Caco-2 (cell line): ENCODE measurements at regions not wholly inside any gene's neighbourhood (a gene's known extent, or its start where the extent isn't known, plus 50 kb on each side); places are given as distances from the start of the nearest gene placed in this dataset.

Experiments used
- BruUV-seq: library from RNA; stranded (reverse); fragments of 400-500 nt; replicated peaks from 2 replicates; lab custom pipeline; 2021; lab: Mats Ljungman, UMichigan
- CTCF ChIA-PET: fragments of 300-600 bp; sonication (Branson Sonifier 250); formaldehyde crosslinking; loops from one replicate; lab custom pipeline; 2022; ENCODE audit warnings: antibody characterized with exemption; lab: Charles Lee
- POLR2A ChIA-PET: fragments of 300-600 bp; sonication (Branson Sonifier 250); formaldehyde crosslinking; loops from one replicate; lab custom pipeline; 2022; ENCODE audit warnings: antibody characterized with exemption; lab: Charles Lee
- DNase-seq, 2 experiments: peaks; one replicate each; pipeline versions ENCODE4 v3.0.0 to v3.0.0-alpha.2; 2020 to 2022
- H3K27me3 ChIP-seq: replicated peaks from 2 replicates; pipeline ENCODE4 v1.6.0; 2011; ENCODE audit warnings: low read length; ENCODE audit not compliant: control insufficient read depth, insufficient read depth
- H3K36me3 ChIP-seq: 2 replicates; pipeline ENCODE4 v1.5.1; 2011; ENCODE audit warnings: low read length; ENCODE audit not compliant: control insufficient read depth, insufficient read depth
- H3K4me1 ChIP-seq: fragments of 250-450 bp; sonication (Bioruptor Pico); 2 replicates; pipeline ENCODE4 v1.5.1; 2020; ENCODE audit warnings: mild to moderate bottlenecking
- H3K4me3 ChIP-seq: 2 replicates; pipeline ENCODE4 v1.5.1; 2011; ENCODE audit warnings: low read depth, mild to moderate bottlenecking, control low read depth, low read length
- H3K9me3 ChIP-seq: fragments of 250-450 bp; sonication (Bioruptor Pico); 2 replicates; pipeline ENCODE4 v1.5.1; 2020; ENCODE audit warnings: mild to moderate bottlenecking, moderate library complexity
- H3K27ac Mint-ChIP-seq: one replicate; pipeline ENCODE4 v1.8.0; 2022; ENCODE audit warnings: mixed read lengths; ENCODE audit not compliant: unreplicated experiment
- H3K27me3 Mint-ChIP-seq: one replicate; pipeline ENCODE4 v1.8.0; 2022; ENCODE audit warnings: mixed read lengths; ENCODE audit not compliant: insufficient read depth, unreplicated experiment
- H3K36me3 Mint-ChIP-seq: one replicate; pipeline ENCODE4 v1.8.0; 2022; ENCODE audit warnings: mild to moderate bottlenecking, mixed read lengths; ENCODE audit not compliant: insufficient read depth, unreplicated experiment
- H3K4me1 Mint-ChIP-seq: one replicate; pipeline ENCODE4 v1.8.0; 2022; ENCODE audit warnings: low read depth, mixed read lengths; ENCODE audit not compliant: unreplicated experiment
- H3K4me3 Mint-ChIP-seq: one replicate; pipeline ENCODE4 v1.8.0; 2022; ENCODE audit warnings: mild to moderate bottlenecking, moderate library complexity, mixed read lengths; ENCODE audit not compliant: unreplicated experiment
- H3K9me3 Mint-ChIP-seq: one replicate; pipeline ENCODE4 v1.8.0; 2022; ENCODE audit warnings: mixed read lengths; ENCODE audit not compliant: unreplicated experiment
- intact Hi-C: fragments of 100-400 bp; cut with micrococcal nuclease; formaldehyde crosslinking; loops from one replicate; pipeline ENCODE4 v1.10.0; 2022; ENCODE audit not compliant: unreplicated experiment
- TF ChIP-seq, protein P1 (sequence below), 2 experiments: fragments of 200-600 bp in 1 of 2; IDR thresholded peaks; 1 replicate in 1 of 2; 2 replicates in 1 of 2; pipeline versions ENCODE4 v1.5.1 to v1.8.0; 2011 to 2022; ENCODE audit warnings: antibody characterized with exemption in 1 of 2, control low read depth in 1 of 2, inconsistent platforms in 1 of 2, low read depth in 1 of 2, low read length in 1 of 2, mild to moderate bottlenecking in 1 of 2, moderate library complexity in 1 of 2; ENCODE audit not compliant: insufficient read depth in 1 of 2, severe bottlenecking in 1 of 2, unreplicated experiment in 1 of 2

GRCh38 chr13:76043874-76044273 is 407.7 kb downstream of the LMO7 start:
- ChIA-PET CTCF (no interaction called here), POLR2A (no interaction called here)
- H3K9me3 ChIP-seq, result no peaks in the 10 kb centered on the region
- no peaks in the 10 kb centered on the region for H3K36me3 Mint-ChIP-seq
- no peak for DNase-seq
- H3K4me1 ChIP-seq, result peaks cover 13% of the 10 kb centered on the region
- H3K36me3 ChIP-seq, result no peaks in the 10 kb centered on the region
- no peak overlapping the region for H3K4me3 ChIP-seq
- BruUV-seq, result no TSS peak
- no peak overlapping the region for H3K4me3 Mint-ChIP-seq
- no peak overlapping the region for H3K27ac Mint-ChIP-seq
- H3K27me3 Mint-ChIP-seq, result no peaks in the 10 kb centered on the region
- peaks cover 11% of the 10 kb centered on the region for H3K4me1 Mint-ChIP-seq
- peaks cover 8% of the 10 kb centered on the region for H3K9me3 Mint-ChIP-seq
- no peaks in the 10 kb centered on the region for H3K27me3 ChIP-seq
- TF ChIP-seq, protein P1, sequence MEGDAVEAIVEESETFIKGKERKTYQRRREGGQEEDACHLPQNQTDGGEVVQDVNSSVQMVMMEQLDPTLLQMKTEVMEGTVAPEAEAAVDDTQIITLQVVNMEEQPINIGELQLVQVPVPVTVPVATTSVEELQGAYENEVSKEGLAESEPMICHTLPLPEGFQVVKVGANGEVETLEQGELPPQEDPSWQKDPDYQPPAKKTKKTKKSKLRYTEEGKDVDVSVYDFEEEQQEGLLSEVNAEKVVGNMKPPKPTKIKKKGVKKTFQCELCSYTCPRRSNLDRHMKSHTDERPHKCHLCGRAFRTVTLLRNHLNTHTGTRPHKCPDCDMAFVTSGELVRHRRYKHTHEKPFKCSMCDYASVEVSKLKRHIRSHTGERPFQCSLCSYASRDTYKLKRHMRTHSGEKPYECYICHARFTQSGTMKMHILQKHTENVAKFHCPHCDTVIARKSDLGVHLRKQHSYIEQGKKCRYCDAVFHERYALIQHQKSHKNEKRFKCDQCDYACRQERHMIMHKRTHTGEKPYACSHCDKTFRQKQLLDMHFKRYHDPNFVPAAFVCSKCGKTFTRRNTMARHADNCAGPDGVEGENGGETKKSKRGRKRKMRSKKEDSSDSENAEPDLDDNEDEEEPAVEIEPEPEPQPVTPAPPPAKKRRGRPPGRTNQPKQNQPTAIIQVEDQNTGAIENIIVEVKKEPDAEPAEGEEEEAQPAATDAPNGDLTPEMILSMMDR (IDR thresholded peaks at IDR 0.05; ENCODE audit: insufficient read depth in 1 of 2, low read depth in 1 of 2, low read length in 1 of 2, severe bottlenecking in 1 of 2, unreplicated experiment in 1 of 2), result no peak
- intact Hi-C loops, result no loop called here

GRCh38 chr13:76038920-76039716 is 403.0 kb downstream of the LMO7 start:
- peaks cover 18% of the 10 kb centered on the region for H3K4me1 Mint-ChIP-seq
- H3K36me3 Mint-ChIP-seq, result no peaks in the 10 kb centered on the region
- intact Hi-C loops, result loop anchor here (2.0 to 10.0 kb wide), 2 partner anchors 346 to 434 kb away; no protein-coding TSS in a partner anchor
- CTCF ChIA-PET, result interaction anchor here (1.7 kb wide), 1 partner anchor 163 kb away, joined by 4 read pairs; no protein-coding TSS in a partner anchor
- Histone ChIP-seq H3K27me3 (no peaks in the 10 kb centered on the region), H3K36me3 (no peaks in the 10 kb centered on the region), H3K9me3 (no peaks in the 10 kb centered on the region; the same call in 1 of the 2 replicates), H3K4me3 (no peak overlapping the region), H3K4me1 (peaks cover 16% of the 10 kb centered on the region)
- peaks cover 8% of the 10 kb centered on the region for H3K9me3 Mint-ChIP-seq
- TF ChIP-seq, protein P1 (IDR thresholded peaks at IDR 0.05; ENCODE audit: insufficient read depth in 1 of 2, low read depth in 1 of 2, low read length in 1 of 2, severe bottlenecking in 1 of 2, unreplicated experiment in 1 of 2), result no peak
- no peak overlapping the region for H3K4me3 Mint-ChIP-seq
- POLR2A ChIA-PET, result no interaction called here
- no peaks in the 10 kb centered on the region for H3K27me3 Mint-ChIP-seq
- H3K27ac Mint-ChIP-seq, result no peak overlapping the region
- DNase-seq, result no peak
- BruUV-seq, result no TSS peak

DNA sequence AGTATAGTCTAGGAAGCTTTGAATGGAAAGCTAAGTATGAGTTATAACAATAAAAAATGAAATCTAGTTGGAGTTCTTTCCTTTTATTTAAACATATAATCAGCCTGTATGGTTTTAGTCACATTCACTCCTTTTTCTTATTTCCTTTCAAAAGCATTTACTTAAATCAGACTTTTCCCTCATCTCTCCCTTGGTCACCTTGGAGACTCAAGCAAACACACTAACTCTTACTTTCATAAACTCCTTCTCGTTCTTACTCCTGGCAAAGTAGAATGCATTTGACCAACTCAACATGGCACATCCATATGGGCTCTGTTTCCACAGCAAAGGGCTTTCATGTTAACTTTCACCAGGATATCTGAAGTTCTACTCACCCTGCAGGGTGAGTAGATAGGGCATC is 400.0 kb downstream of the LMO7 start:
- CTCF ChIA-PET, result no interaction called here
- TF ChIP-seq, protein P1 (IDR thresholded peaks at IDR 0.05; ENCODE audit: insufficient read depth in 1 of 2, low read depth in 1 of 2, low read length in 1 of 2, severe bottlenecking in 1 of 2, unreplicated experiment in 1 of 2), result no peak
- Histone ChIP-seq H3K36me3 (no peaks in the 10 kb centered on the region), H3K27me3 (no peaks in the 10 kb centered on the region), H3K4me1 (peaks cover 10% of the 10 kb centered on the region), H3K4me3 (no peak overlapping the region), H3K9me3 (no peaks in the 10 kb centered on the region; the same call in 1 of the 2 replicates)
- no peaks in the 10 kb centered on the region for H3K36me3 Mint-ChIP-seq
- no TSS peak for BruUV-seq
- POLR2A ChIA-PET, result no interaction called here
- H3K27ac Mint-ChIP-seq, result no peak overlapping the region
- peaks cover 20% of the 10 kb centered on the region for H3K9me3 Mint-ChIP-seq
- no peak for DNase-seq
- H3K27me3 Mint-ChIP-seq, result no peaks in the 10 kb centered on the region
- no peak overlapping the region for H3K4me3 Mint-ChIP-seq
- intact Hi-C loops, result loop anchor here (10.0 kb wide), 1 partner anchor 349 kb away; no protein-coding TSS in a partner anchor
- H3K4me1 Mint-ChIP-seq, result peaks cover 25% of the 10 kb centered on the region
